ENCODE measurements at regions not wholly inside any gene's neighbourhood (a gene's known extent, or its start where the extent isn't known, plus 50 kb on each side); places are given as distances from the start of the nearest gene placed in this dataset.

- WGBS (ENCODE audit: low lambda C conversion rate) = 59% methylated on average over 7 of the region's 12 CpGs
- H3K4me1 ChIP-seq (ENCODE audit: control insufficient read depth in 1 of 2, insufficient read depth in 2 of 2, low read depth in 1 of 2, low read length in 1 of 2) = peaks cover 0 to 15% of the 10 kb centered on the region in 2 experiments; a peak in 2 of 4 replicates
- no peak overlapping the region for H3K9ac ChIP-seq
- no peak overlapping the region for H2AFZ ChIP-seq (ENCODE audit: low read depth)
- H3K4me2 ChIP-seq = no peak overlapping the region
- no peak overlapping the region for H3K27ac ChIP-seq (ENCODE audit: low read depth in 2 of 2, low read length in 1 of 2)
- no peaks in the 10 kb centered on the region for H3K36me3 ChIP-seq (replicated peaks in 1 of 2; ENCODE audit: control insufficient read depth in 1 of 2, insufficient read depth in 2 of 2, low read length in 1 of 2)
- TF ChIP-seq RCOR1 (IDR thresholded peaks at IDR 0.05; ENCODE audit: low read length) = no peak
- no peak for TF ChIP-seq USF1 (IDR thresholded peaks at IDR 0.05; ENCODE audit: borderline replicate concordance, low read depth)
- TF ChIP-seq FOXJ3 (CRISPR knock-in tag; IDR thresholded peaks at IDR 0.05) = no peak
- TF ChIP-seq RFX5 (IDR thresholded peaks at IDR 0.05; ENCODE audit: low read length) = no peak
- no peaks in the 10 kb centered on the region for H3K9me2 ChIP-seq
- no peaks in the 10 kb centered on the region for H4K20me1 ChIP-seq (ENCODE audit: insufficient read depth)
- H3F3A ChIP-seq (replicated peaks; ENCODE audit: insufficient read depth) = no peaks in the 10 kb centered on the region
- H3K9me3 ChIP-seq = no peaks in the 10 kb centered on the region
- DNase-seq = no peak
- no peaks in the 10 kb centered on the region; the same call in 1 of the 2 replicates for H3K27me3 ChIP-seq (ENCODE audit: insufficient read depth)
- H3K4me3 ChIP-seq (ENCODE audit: low read depth in 2 of 2, low read length in 1 of 2) = no peak overlapping the region
- CTCF ChIA-PET = interaction anchor here (1.1 kb wide), 2 partner anchors 20 to 172 kb away, joined by 3 to 5 read pairs; no protein-coding TSS in a partner anchor
- H3K79me2 ChIP-seq (ENCODE audit: insufficient read depth) = no peaks in the 10 kb centered on the region
- POLR2A ChIA-PET = no interaction called here
Measured at GRCh38 chr10:78894089-78894840, 174.5 kb upstream of the ZMIZ1 start.

DNA sequence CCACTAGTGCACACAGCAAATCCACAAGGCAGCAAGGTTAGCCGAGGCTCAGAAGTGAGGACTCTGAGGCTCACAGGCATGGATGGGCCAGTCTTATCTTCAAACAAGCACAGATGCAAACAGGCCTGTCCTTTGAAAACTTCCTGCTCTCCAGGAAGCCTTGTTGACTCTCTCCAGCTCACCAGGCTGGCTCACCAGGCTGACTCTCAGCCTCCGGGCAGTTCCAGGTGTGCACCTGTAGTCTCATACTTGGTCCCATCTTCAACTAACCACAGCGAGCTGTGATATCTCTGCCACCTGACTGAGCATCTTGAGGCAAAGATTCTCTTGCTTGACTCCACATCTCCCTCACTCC, 173.9 kb upstream of the ZMIZ1 start:
- Histone ChIP-seq H4K20me1 (ENCODE audit: insufficient read depth) (no peaks in the 10 kb centered on the region), H3K4me3 (ENCODE audit: low read depth in 2 of 2, low read length in 1 of 2) (no peak overlapping the region), H2AFZ (ENCODE audit: low read depth) (no peak overlapping the region), H3K9me2 (no peaks in the 10 kb centered on the region), H3K27ac (ENCODE audit: low read depth in 2 of 2, low read length in 1 of 2) (no peak overlapping the region), H3K79me2 (ENCODE audit: insufficient read depth) (no peaks in the 10 kb centered on the region), H3K4me1 (ENCODE audit: control insufficient read depth in 1 of 2, insufficient read depth in 2 of 2, low read depth in 1 of 2, low read length in 1 of 2) (peaks cover 0 to 15% of the 10 kb centered on the region in 2 experiments; a peak in 2 of 4 replicates), H3K27me3 (ENCODE audit: insufficient read depth) (no peaks in the 10 kb centered on the region), H3F3A (replicated peaks; ENCODE audit: insufficient read depth) (no peaks in the 10 kb centered on the region), H3K36me3 (replicated peaks in 1 of 2; ENCODE audit: control insufficient read depth in 1 of 2, insufficient read depth in 2 of 2, low read length in 1 of 2) (no peaks in the 10 kb centered on the region), H3K9ac (no peak overlapping the region), H3K9me3 (no peaks in the 10 kb centered on the region), H3K4me2 (no peak overlapping the region)
- CTCF ChIA-PET = interaction anchor here (1.1 kb wide), 2 partner anchors 20 to 171 kb away, joined by 3 to 5 read pairs; no protein-coding TSS in a partner anchor
- WGBS (ENCODE audit: low lambda C conversion rate) = 95% methylated on average over 2 of the region's 3 CpGs
- DNase-seq = no peak
- POLR2A ChIA-PET = no interaction called here
- TF ChIP-seq CHD2 (IDR thresholded peaks at IDR 0.05; ENCODE audit: low read length, partially characterized antibody) (no peak), RAD21 (IDR thresholded peaks at IDR 0.05; ENCODE audit: low read length) (no peak), RXRA (IDR thresholded peaks at IDR 0.05; ENCODE audit: borderline replicate concordance, low read depth) (no peak), JUND (IDR thresholded peaks at IDR 0.05) (no peak), TCF12 (IDR thresholded peaks at IDR 0.05) (no peak), GATA2 (CRISPR knock-in tag; IDR thresholded peaks at IDR 0.05) (no peak), PBX3 (IDR thresholded peaks at IDR 0.05) (no peak), RFX5 (IDR thresholded peaks at IDR 0.05; ENCODE audit: low read length) (no peak), ZBTB33 (IDR thresholded peaks at IDR 0.05; ENCODE audit: borderline replicate concordance, low read depth) (no peak)
